Left lung (tissue), 4 donors: ENCODE measurements at regions not wholly inside any gene's neighbourhood (a gene's known extent, or its start where the extent isn't known, plus 50 kb on each side); places are given as distances from the start of the nearest gene placed in this dataset.

ENCODE experiments used
- ATAC-seq: fragments of 200-7000 bp; cut with Tn5 transposase; one replicate; pipeline ENCODE4 v1.9.1; 2020; ENCODE audit warnings: moderate library complexity
- DNase-seq, 4 donors: peaks; one replicate each; pipeline ENCODE4 v3.0.0-alpha.2; 2013 to 2020
- H3K27ac ChIP-seq, 2 donors: fragments of 200-600 bp; sonication (generic) in 1 of 2; one replicate each; pipeline versions ENCODE4 v1.5.0 to v1.8.0; 2020 to 2021
- H3K27me3 ChIP-seq, 2 donors: fragments of 200-600 bp; sonication (generic) in 1 of 2; one replicate each; pipeline versions ENCODE4 v1.5.0 to v1.8.0; 2020 to 2021
- H3K36me3 ChIP-seq, 2 donors: fragments of 200-600 bp; sonication (generic) in 1 of 2; one replicate each; pipeline versions ENCODE4 v1.5.0 to v1.8.0; 2020 to 2021
- H3K4me1 ChIP-seq, 2 donors: fragments of 200-600 bp; one replicate each; pipeline ENCODE4 v1.8.0; 2021
- H3K4me3 ChIP-seq, 2 donors: fragments of 200-600 bp; sonication (generic) in 1 of 2; one replicate each; pipeline versions ENCODE4 v1.5.0 to v1.8.0; 2020 to 2021; ENCODE audit warnings: mild to moderate bottlenecking in 1 of 2
- H3K9me3 ChIP-seq, 2 donors: fragments of 200-600 bp; sonication (generic) in 1 of 2; one replicate each; pipeline versions ENCODE4 v1.5.0 to v1.8.0; 2020 to 2021
- CTCF ChIP-seq, 2 donors: fragments of 200-600 bp; sonication (generic) in 1 of 2; IDR thresholded peaks; one replicate each; pipeline versions ENCODE4 v1.5.0 to v1.8.0; 2021; ENCODE audit warnings: antibody characterized with exemption in 2 of 2
- intact Hi-C, 2 donors: fragments of 100-400 bp; cut with DNase I; formaldehyde crosslinking; loops; one replicate each; pipeline versions ENCODE4 v1.11.2 to v1.14.2; 2022
- donor health status: DM: no; HTN: yes; CAD: no.
- donor health status: DM: no; HTN: no; CAD: no.

DNA sequence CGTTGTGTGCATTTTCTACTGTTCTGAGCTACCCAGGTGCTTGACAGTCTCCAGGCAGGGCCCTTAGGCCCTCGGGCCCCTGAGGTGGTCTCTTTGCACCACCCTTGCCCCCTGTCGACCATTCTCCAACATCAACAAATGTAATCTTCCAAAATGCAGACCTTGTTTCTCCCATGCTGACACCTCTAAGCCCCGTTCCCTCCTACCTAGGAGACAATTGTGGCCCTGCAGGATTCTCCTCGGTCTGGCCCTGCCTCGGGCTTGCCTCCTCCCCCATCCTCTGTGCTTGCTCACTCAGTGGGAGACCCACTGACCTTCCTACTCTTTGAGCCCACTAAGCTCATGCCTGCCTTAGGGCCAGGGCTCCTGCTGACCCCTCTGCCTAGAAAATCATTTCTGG lies 104.2 kb upstream of the TARDBP start:
- Histone ChIP-seq H3K9me3 (no peaks in the 10 kb centered on the region), H3K36me3 (no peaks in the 10 kb centered on the region), H3K4me1 (peaks cover 6 to 18% of the 10 kb centered on the region in 2 donors), H3K27me3 (peaks cover 0 to 9% of the 10 kb centered on the region in 2 donors), H3K27ac (no peak overlapping the region), H3K4me3 (no peak overlapping the region)
- no peak for DNase-seq
- no peak for ATAC-seq
- no peak for TF ChIP-seq CTCF (IDR thresholded peaks at IDR 0.05)
- intact Hi-C loops: no loop called here

DNA sequence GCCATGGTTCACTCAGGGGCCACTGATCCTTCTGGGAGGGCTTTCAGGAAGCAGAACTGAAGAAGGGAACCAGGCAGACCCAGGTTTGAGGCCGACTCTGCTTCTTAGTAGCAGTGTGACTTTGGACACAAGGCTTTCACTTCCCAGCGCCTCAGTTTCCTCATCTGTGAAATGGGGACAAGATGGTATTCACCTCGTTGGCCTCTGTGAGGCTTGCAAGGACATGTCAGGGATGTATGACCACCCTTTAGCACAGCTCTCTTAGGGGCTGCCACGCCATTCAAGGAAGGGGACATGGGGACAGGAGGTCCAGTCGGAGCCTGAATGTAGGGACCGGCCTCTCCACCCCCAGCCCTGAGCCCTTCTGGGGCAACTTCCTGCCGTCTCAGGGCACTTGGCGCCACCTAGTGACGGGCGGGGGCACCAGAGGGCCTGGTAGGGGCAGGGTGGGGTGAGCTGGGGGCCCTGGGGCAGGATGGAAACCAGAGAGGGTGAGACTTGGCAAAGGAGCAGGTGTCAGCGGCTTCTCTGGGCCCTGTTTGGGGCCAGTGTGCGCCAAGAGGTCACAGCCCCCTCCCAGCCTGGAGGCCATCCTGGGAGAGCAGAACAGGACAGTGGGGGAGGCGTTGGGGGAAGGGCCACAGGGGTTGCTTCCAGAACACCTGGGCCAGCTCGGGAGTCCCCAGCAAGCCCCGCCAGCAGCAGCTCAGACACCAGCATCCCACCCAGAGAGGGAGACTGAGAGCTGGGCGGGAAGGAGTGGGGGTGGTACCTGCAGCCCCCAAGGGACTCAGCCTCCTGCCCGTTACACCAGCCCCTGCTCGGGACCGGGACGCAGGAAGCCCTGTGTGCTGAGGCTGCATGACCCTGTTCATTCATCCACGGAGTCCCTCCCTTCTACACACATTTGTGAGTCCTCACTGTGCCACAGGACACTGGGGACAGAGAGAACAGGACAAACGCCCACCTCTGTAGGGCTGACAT lies 102.5 kb upstream of the TARDBP start:
- DNase-seq (peak in 2 of 4 donors; percentile 55 to 87), ATAC-seq (peak; percentile 84)
- peaks cover under 1 to 10% of the 10 kb centered on the region in 2 donors for H3K4me1 ChIP-seq
- H3K27me3 ChIP-seq: peaks cover 0 to 9% of the 10 kb centered on the region in 2 donors
- no peak overlapping the region for H3K27ac ChIP-seq
- intact Hi-C loops: no loop called here
- no peaks in the 10 kb centered on the region for H3K9me3 ChIP-seq
- no peak overlapping the region for H3K4me3 ChIP-seq
- H3K36me3 ChIP-seq: no peaks in the 10 kb centered on the region
- peak; percentile 40 to 56 for TF ChIP-seq CTCF (IDR thresholded peaks at IDR 0.05)

GRCh38 chr1:10910681-10911489 lies 101.6 kb upstream of the TARDBP start:
- no peak overlapping the region for H3K4me3 ChIP-seq
- intact Hi-C loops: no loop called here
- peak; percentile 49 for ATAC-seq
- peaks cover 0 to 5% of the 10 kb centered on the region in 2 donors for H3K27me3 ChIP-seq
- TF ChIP-seq CTCF (IDR thresholded peaks at IDR 0.05): no peak
- H3K36me3 ChIP-seq: no peaks in the 10 kb centered on the region
- no peak overlapping the region for H3K27ac ChIP-seq
- peaks cover 0 to 1% of the 10 kb centered on the region in 2 donors for H3K4me1 ChIP-seq
- no peaks in the 10 kb centered on the region for H3K9me3 ChIP-seq
- DNase-seq: no peak

DNA sequence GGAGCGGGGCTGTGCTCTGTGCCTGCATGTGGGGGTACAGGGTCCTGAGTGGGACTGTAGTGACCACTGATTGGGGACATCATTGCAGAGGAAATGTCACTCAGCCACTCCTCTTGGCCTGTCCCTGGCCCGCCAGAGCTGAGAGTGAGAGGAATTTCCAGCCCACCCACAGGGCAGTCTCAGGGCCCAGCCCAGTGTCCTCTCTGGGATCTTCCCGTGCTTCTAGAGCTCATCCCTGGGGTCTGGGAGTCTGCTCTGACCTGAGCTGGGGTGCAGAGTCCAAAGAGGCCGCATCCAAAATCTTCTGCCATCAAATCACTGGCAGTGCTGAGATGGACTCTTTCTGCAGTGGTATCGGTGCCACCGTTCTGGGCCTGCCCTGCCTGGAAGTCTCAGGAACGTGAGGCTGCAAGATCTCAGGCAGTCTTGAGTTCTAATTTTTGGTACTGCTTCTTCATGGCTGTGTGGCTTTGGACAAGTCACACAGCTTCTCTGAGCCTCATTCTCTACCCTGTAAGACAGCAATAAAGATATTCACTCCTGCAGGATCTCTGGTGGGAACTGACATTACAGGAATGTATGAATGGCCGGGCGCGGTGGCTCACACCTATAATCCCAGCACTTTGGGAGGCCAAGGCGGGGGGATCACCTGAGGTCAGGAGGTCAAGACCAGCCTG lies 100.8 kb upstream of the TARDBP start:
- no peak for DNase-seq
- H3K4me3 ChIP-seq: no peak overlapping the region
- intact Hi-C loops: no loop called here
- no peaks in the 10 kb centered on the region for H3K4me1 ChIP-seq
- no peak overlapping the region for H3K27ac ChIP-seq
- ATAC-seq: no peak
- H3K9me3 ChIP-seq: no peaks in the 10 kb centered on the region
- H3K27me3 ChIP-seq: no peaks in the 10 kb centered on the region
- TF ChIP-seq CTCF (IDR thresholded peaks at IDR 0.05): no peak
- H3K36me3 ChIP-seq: no peaks in the 10 kb centered on the region
